Heart left ventricle (tissue), 13 donors: ENCODE measurements at regions not wholly inside any gene's neighbourhood (a gene's known extent, or its start where the extent isn't known, plus 50 kb on each side); places are given as distances from the start of the nearest gene placed in this dataset.
"Not testable (repeated sequence)": the region's sequence is repeated elsewhere in the genome, so short reads cannot be mapped to it uniquely, and the experiment has no call there.

Source experiments
- POLR2A ChIP-seq, 2 donors: fragments of 450-650 bp; IDR thresholded peaks; one replicate each; pipeline ENCODE4 v1.6.1; 2017; ENCODE audit warnings: antibody characterized with exemption in 2 of 2, mild to moderate bottlenecking in 2 of 2, moderate library complexity in 2 of 2
- TF ChIP-seq, protein P1 (sequence below), 12 donors: fragments of 200-600 bp; sonication (generic) in 4 of 12; IDR thresholded peaks; one replicate each; pipeline versions ENCODE4 v1.5.0 to v1.8.0; 2018 to 2022; ENCODE audit warnings: antibody characterized with exemption in 12 of 12, mild to moderate bottlenecking in 5 of 12
- donor health status: ischemic (EF 13 %, LVEDD 7.1; RV severe dilation, severe dysfunction).
- donor health status: DM: no; HTN: yes; CAD: no.
- donor health status: DM: no; HTN: no; CAD: no.
- donor health status: ischemic (EF 25% LVEDD 6.9; RV normal size, moderate dysfunction).
- donor health status: ischemic (EF 25% LVEDD 5.7; RV mildly dilated, moderate dysfunction).
- donor health status: ischemic (EF 35%, LVEDD 5.7; RV mildly dilated, moderate dysfunction).
- donor health status: nonischemic (EF 11% LVEDD 7.7; RV severe dilation, severe dysfunction).
- donor health status: DM: yes; HTN: yes; CAD: no.
- donor health status: PGD.
- donor health status: ischemic (EF 29% LVEDD 5.4; RV normal size, mild dysfunction).
- donor health status: nonischemic (EF 23%, LVEDD 6.1; RV moderate dilation, normal function).

DNA sequence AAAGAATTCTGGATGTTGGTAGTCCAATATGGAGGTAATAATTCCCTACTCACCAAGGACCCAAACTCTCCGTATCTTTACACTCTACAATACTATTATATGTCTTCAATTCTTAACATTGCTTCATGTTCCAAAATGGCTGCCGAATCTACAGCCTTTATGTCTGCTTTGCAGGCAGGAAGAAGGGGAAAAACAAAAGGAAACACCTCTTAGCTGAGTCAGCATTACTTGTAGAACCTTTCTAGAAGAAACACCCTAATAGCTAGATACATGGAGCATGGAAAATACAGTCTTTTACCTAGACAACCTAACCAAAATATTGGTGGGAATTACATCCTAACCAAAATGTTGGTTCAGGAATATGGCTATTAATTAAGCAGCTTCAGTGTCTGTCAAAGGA lies 298.0 kb downstream of the OR4C45 start:
- TF ChIP-seq, protein P1, sequence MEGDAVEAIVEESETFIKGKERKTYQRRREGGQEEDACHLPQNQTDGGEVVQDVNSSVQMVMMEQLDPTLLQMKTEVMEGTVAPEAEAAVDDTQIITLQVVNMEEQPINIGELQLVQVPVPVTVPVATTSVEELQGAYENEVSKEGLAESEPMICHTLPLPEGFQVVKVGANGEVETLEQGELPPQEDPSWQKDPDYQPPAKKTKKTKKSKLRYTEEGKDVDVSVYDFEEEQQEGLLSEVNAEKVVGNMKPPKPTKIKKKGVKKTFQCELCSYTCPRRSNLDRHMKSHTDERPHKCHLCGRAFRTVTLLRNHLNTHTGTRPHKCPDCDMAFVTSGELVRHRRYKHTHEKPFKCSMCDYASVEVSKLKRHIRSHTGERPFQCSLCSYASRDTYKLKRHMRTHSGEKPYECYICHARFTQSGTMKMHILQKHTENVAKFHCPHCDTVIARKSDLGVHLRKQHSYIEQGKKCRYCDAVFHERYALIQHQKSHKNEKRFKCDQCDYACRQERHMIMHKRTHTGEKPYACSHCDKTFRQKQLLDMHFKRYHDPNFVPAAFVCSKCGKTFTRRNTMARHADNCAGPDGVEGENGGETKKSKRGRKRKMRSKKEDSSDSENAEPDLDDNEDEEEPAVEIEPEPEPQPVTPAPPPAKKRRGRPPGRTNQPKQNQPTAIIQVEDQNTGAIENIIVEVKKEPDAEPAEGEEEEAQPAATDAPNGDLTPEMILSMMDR (IDR thresholded peaks at IDR 0.05) = not testable (repeated sequence)
- TF ChIP-seq POLR2A (IDR thresholded peaks at IDR 0.05) = not testable (repeated sequence)
